SK-N-SH (cell line): ENCODE measurements at regions not wholly inside any gene's neighbourhood (a gene's known extent, or its start where the extent isn't known, plus 50 kb on each side); places are given as distances from the start of the nearest gene placed in this dataset.

Source experiments
- EP300 ChIP-seq, 2 experiments: IDR thresholded peaks; 2 replicates each; pipeline versions ENCODE4 v1.4.0 to v1.6.1; 2012; ENCODE audit warnings: borderline replicate concordance in 1 of 2, low read depth in 1 of 2, low read length in 1 of 2
- EZH2phosphoT487 ChIP-seq: fragments of 200-600 bp; sonication (generic); IDR thresholded peaks from 2 replicates; pipeline ENCODE4 v1.6.1; 2017; ENCODE audit warnings: low read depth, mixed run types, mild to moderate bottlenecking, antibody characterized with exemption, moderate library complexity, borderline replicate concordance
- GABPA ChIP-seq: IDR thresholded peaks from 2 replicates; pipeline ENCODE4 v1.4.0; 2012; ENCODE audit warnings: low read depth, mild to moderate bottlenecking
- GATA2 ChIP-seq: sonication (generic); formaldehyde crosslinking; IDR thresholded peaks from 2 replicates; pipeline ENCODE4 v1.5.0; 2020; ENCODE audit warnings: mild to moderate bottlenecking, missing genetic modification reagents
- JUND ChIP-seq: IDR thresholded peaks from 2 replicates; pipeline ENCODE4 v1.4.0; 2012
- POLR2AphosphoS5 ChIP-seq: IDR thresholded peaks from 2 replicates; pipeline ENCODE4 v1.6.1; 2012; ENCODE audit warnings: low read depth, low read length
- RAD21 ChIP-seq: IDR thresholded peaks from 2 replicates; pipeline ENCODE4 v1.6.1; 2012; ENCODE audit warnings: mild to moderate bottlenecking, low read length
- TF ChIP-seq, protein P1 (sequence below): fragments of 200-600 bp; sonication (generic); IDR thresholded peaks from 2 replicates; pipeline ENCODE4 v1.6.1; 2017; ENCODE audit warnings: antibody characterized with exemption, mild to moderate bottlenecking, moderate library complexity

- TF ChIP-seq, protein P1, sequence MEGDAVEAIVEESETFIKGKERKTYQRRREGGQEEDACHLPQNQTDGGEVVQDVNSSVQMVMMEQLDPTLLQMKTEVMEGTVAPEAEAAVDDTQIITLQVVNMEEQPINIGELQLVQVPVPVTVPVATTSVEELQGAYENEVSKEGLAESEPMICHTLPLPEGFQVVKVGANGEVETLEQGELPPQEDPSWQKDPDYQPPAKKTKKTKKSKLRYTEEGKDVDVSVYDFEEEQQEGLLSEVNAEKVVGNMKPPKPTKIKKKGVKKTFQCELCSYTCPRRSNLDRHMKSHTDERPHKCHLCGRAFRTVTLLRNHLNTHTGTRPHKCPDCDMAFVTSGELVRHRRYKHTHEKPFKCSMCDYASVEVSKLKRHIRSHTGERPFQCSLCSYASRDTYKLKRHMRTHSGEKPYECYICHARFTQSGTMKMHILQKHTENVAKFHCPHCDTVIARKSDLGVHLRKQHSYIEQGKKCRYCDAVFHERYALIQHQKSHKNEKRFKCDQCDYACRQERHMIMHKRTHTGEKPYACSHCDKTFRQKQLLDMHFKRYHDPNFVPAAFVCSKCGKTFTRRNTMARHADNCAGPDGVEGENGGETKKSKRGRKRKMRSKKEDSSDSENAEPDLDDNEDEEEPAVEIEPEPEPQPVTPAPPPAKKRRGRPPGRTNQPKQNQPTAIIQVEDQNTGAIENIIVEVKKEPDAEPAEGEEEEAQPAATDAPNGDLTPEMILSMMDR, result no peak
- TF ChIP-seq POLR2AphosphoS5 (no peak), RAD21 (no peak), EP300 (IDR thresholded peaks at IDR 0.05; ENCODE audit: borderline replicate concordance in 1 of 2, low read depth in 1 of 2, low read length in 1 of 2) (no peak), GABPA (no peak), GATA2 (CRISPR knock-in tag) (no peak), JUND (no peak), EZH2phosphoT487 (no peak)
Observed at GRCh38 chr14:86373886-86374285, 843.9 kb downstream of the FLRT2 start.
